Endothelial cell of umbilical vein (primary cell): ENCODE measurements at regions not wholly inside any gene's neighbourhood (a gene's known extent, or its start where the extent isn't known, plus 50 kb on each side); places are given as distances from the start of the nearest gene placed in this dataset.

Experiments used
- BruUV-seq: library from RNA; stranded (reverse); fragments of 400-500 nt; replicated peaks from 2 replicates; lab custom pipeline; 2021; lab: Mats Ljungman, UMichigan
- CTCF ChIA-PET: fragments of 300-600, 350-600 bp; sonication (Branson Sonifier 250); formaldehyde crosslinking; loops from one replicate; lab custom pipeline; 2021; ENCODE audit warnings: antibody characterized with exemption, inconsistent platforms; lab: Charles Lee
- POLR2A ChIA-PET: fragments of 300-600, 350-600 bp; sonication (Branson Sonifier 250); formaldehyde crosslinking; loops from one replicate; lab custom pipeline; 2021; ENCODE audit warnings: antibody characterized with exemption, inconsistent platforms; lab: Charles Lee
- DNase-seq: peaks from one replicate; pipeline ENCODE4 v3.0.0-alpha.2; 2011; ENCODE audit warnings: low read depth, low spot score
- FAIRE-seq: peaks from 2 replicates; lab custom pipeline; 2011; peaks lifted over from hg19 to GRCh38; lab: Jason Lieb, UNC
- H2AFZ ChIP-seq: 2 replicates; pipeline ENCODE4 v1.6.0; 2012; ENCODE audit warnings: low read depth, low read length, control low read depth, inconsistent platforms
- H3K27ac ChIP-seq: 2 replicates; pipeline ENCODE4 v1.5.1; 2011; ENCODE audit warnings: low read depth, mild to moderate bottlenecking, control low read depth, low read length, moderate library complexity; ENCODE audit not compliant: insufficient read depth
- H3K27me3 ChIP-seq, 2 experiments: 2 replicates each; pipeline versions ENCODE4 v1.6.0 to v1.6.1; 2011; ENCODE audit warnings: low read length in 2 of 2, mixed read lengths in 1 of 2; ENCODE audit not compliant: control insufficient read depth in 2 of 2, insufficient read depth in 2 of 2
- H3K36me3 ChIP-seq, 2 experiments: 2 replicates in 1 of 2; 3 replicates in 1 of 2; pipeline ENCODE4 v1.5.1; 2011; ENCODE audit warnings: low read length in 2 of 2, mild to moderate bottlenecking in 1 of 2, moderate library complexity in 1 of 2; ENCODE audit not compliant: control insufficient read depth in 2 of 2, insufficient read depth in 2 of 2; ENCODE audit errors: extremely low read depth in 1 of 2
- H3K4me1 ChIP-seq: 3 replicates; pipeline ENCODE4 v1.5.1; 2011; ENCODE audit warnings: mild to moderate bottlenecking, low read length; ENCODE audit not compliant: control insufficient read depth, insufficient read depth; ENCODE audit errors: extremely low read depth
- H3K4me2 ChIP-seq: 2 replicates; pipeline ENCODE4 v1.6.1; 2011; ENCODE audit warnings: low read length, control low read depth, mixed read lengths; ENCODE audit not compliant: insufficient read depth
- H3K4me3 ChIP-seq, 3 experiments: fragments of 200-600 bp in 1 of 3; sonication (generic), shearing (Covaris generic) in 1 of 3; replicated peaks in 1 of 3; 2 replicates each; pipeline ENCODE4 v1.5.1; 2011 to 2016; ENCODE audit warnings: control low read depth in 3 of 3, low read length in 3 of 3, mild to moderate bottlenecking in 2 of 3, inconsistent platforms in 1 of 3, low read depth in 1 of 3, moderate library complexity in 1 of 3; ENCODE audit not compliant: insufficient read depth in 1 of 3
- H3K79me2 ChIP-seq: 2 replicates; pipeline ENCODE4 v1.6.0; 2012; ENCODE audit warnings: low read length, inconsistent platforms; ENCODE audit not compliant: control insufficient read depth, insufficient read depth
- H3K9ac ChIP-seq: replicated peaks from 2 replicates; pipeline ENCODE3; 2011; ENCODE audit warnings: low read length, control low read depth; ENCODE audit not compliant: insufficient read depth; ENCODE audit errors: extremely low read depth
- H3K9me1 ChIP-seq: replicated peaks from 3 replicates; pipeline ENCODE4 v1.6.0; 2011; ENCODE audit warnings: mild to moderate bottlenecking, low read length; ENCODE audit not compliant: control insufficient read depth, insufficient read depth; ENCODE audit errors: extremely low read depth
- H3K9me3 ChIP-seq: replicated peaks from 2 replicates; pipeline ENCODE4 v1.5.1; 2012; ENCODE audit warnings: low read length, inconsistent platforms; ENCODE audit not compliant: control insufficient read depth, insufficient read depth
- H4K20me1 ChIP-seq: replicated peaks from 2 replicates; pipeline ENCODE3; 2011; ENCODE audit warnings: mild to moderate bottlenecking, low read length; ENCODE audit not compliant: control insufficient read depth, insufficient read depth; ENCODE audit errors: extremely low read depth
- EZH2 ChIP-seq: IDR thresholded peaks from 2 replicates; pipeline ENCODE4 v1.6.1; 2012; ENCODE audit warnings: borderline replicate concordance, low read depth, mild to moderate bottlenecking, moderate library complexity, low read length, inconsistent platforms; ENCODE audit not compliant: severe bottlenecking
- FOS ChIP-seq: IDR thresholded peaks from 2 replicates; pipeline ENCODE4 v1.6.1; 2011; ENCODE audit warnings: mild to moderate bottlenecking, low read length, moderate library complexity, borderline replicate concordance; ENCODE audit not compliant: insufficient read depth
- GATA2 ChIP-seq: IDR thresholded peaks from 2 replicates; pipeline ENCODE4 v1.7.0; 2011; ENCODE audit warnings: low read depth, mild to moderate bottlenecking, moderate library complexity, mixed read lengths, low read length; ENCODE audit not compliant: insufficient read length, insufficient read depth
- JUN ChIP-seq: IDR thresholded peaks from 2 replicates; pipeline ENCODE4 v1.6.1; 2011; ENCODE audit warnings: borderline replicate concordance, low read depth; ENCODE audit not compliant: insufficient read length, insufficient read depth
- MYC ChIP-seq: IDR thresholded peaks from one replicate; pipeline ENCODE4 v1.6.1; 2011; ENCODE audit warnings: mild to moderate bottlenecking, low read depth, low read length
- POLR2A ChIP-seq: IDR thresholded peaks from 2 replicates; pipeline ENCODE4 v1.6.1; 2012; ENCODE audit warnings: low read depth, mild to moderate bottlenecking, control low read depth, low read length
- POLR2AphosphoS5 ChIP-seq: IDR thresholded peaks from 2 replicates; pipeline ENCODE4 v1.6.1; 2012; ENCODE audit warnings: low read depth, mild to moderate bottlenecking, control low read depth, low read length, moderate library complexity; ENCODE audit not compliant: insufficient read depth
- dilution Hi-C: fragments of 300-500 bp; cut with MboI; formaldehyde crosslinking; loops from one replicate; pipeline ENCODE4 v1.15.0; 2019; ENCODE audit warnings: low sequenced_read_pairs; ENCODE audit not compliant: extremely low pct_ligation_motif_present
- intact Hi-C: fragments of 100-400 bp; cut with micrococcal nuclease; formaldehyde crosslinking; loops from one replicate; pipeline ENCODE4 v1.10.0; 2022
- TF ChIP-seq, protein P1 (sequence below): IDR thresholded peaks from 2 replicates; pipeline ENCODE4 v1.6.1; 2011; ENCODE audit not compliant: insufficient read depth, insufficient read length
- TF ChIP-seq, protein P2 (sequence below), 2 donors: IDR thresholded peaks; 1 replicate in 1 of 2; 2 replicates in 1 of 2; pipeline ENCODE4 v1.5.1; 2011; ENCODE audit warnings: low read length in 2 of 2, mild to moderate bottlenecking in 2 of 2, moderate library complexity in 2 of 2, control low read depth in 1 of 2, inconsistent platforms in 1 of 2, low read depth in 1 of 2; ENCODE audit not compliant: insufficient read depth in 1 of 2; ENCODE audit errors: extremely low read depth in 1 of 2

DNA sequence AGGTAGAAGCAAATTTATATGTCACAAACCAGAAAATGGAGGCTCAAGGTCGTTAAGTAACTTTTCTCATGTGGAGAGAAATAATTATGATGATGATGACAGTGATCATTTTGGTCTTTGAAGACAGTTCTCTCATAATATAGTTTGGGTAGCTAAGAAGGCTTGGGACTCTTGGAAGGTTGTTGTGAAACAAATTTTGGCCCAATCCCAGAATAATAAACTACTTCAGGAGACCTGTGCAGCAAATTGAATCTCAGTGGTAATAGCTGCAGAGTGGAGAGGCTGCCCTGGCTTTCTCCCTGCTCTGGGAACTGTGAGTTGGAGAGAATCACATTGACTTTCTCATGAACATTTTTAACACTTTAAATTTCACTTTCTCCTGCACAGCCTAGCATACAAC lies 217.2 kb upstream of the BOD1L1 start:
- Histone ChIP-seq H3K4me3 (no peak overlapping the region), H4K20me1 (no peaks in the 10 kb centered on the region), H3K27me3 (no peaks in the 10 kb centered on the region), H3K27ac (no peak overlapping the region), H3K9me3 (no peaks in the 10 kb centered on the region), H2AFZ (no peak overlapping the region), H3K4me1 (no peaks in the 10 kb centered on the region), H3K36me3 (no peaks in the 10 kb centered on the region), H3K9me1 (no peaks in the 10 kb centered on the region), H3K79me2 (no peaks in the 10 kb centered on the region), H3K9ac (no peak overlapping the region), H3K4me2 (no peak overlapping the region)
- CTCF ChIA-PET: no interaction called here
- POLR2A ChIA-PET: no interaction called here
- TF ChIP-seq, protein P1, sequence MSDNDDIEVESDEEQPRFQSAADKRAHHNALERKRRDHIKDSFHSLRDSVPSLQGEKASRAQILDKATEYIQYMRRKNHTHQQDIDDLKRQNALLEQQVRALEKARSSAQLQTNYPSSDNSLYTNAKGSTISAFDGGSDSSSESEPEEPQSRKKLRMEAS: no peak
- TF ChIP-seq FOS: no peak
- TF ChIP-seq, protein P2, sequence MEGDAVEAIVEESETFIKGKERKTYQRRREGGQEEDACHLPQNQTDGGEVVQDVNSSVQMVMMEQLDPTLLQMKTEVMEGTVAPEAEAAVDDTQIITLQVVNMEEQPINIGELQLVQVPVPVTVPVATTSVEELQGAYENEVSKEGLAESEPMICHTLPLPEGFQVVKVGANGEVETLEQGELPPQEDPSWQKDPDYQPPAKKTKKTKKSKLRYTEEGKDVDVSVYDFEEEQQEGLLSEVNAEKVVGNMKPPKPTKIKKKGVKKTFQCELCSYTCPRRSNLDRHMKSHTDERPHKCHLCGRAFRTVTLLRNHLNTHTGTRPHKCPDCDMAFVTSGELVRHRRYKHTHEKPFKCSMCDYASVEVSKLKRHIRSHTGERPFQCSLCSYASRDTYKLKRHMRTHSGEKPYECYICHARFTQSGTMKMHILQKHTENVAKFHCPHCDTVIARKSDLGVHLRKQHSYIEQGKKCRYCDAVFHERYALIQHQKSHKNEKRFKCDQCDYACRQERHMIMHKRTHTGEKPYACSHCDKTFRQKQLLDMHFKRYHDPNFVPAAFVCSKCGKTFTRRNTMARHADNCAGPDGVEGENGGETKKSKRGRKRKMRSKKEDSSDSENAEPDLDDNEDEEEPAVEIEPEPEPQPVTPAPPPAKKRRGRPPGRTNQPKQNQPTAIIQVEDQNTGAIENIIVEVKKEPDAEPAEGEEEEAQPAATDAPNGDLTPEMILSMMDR (IDR thresholded peaks at IDR 0.05; ENCODE audit: extremely low read depth in 1 of 2, insufficient read depth in 1 of 2, low read depth in 1 of 2, low read length in 2 of 2): no peak
- TF ChIP-seq EZH2: no peak
- TF ChIP-seq MYC: no peak
- no peak for TF ChIP-seq POLR2A
- TF ChIP-seq POLR2AphosphoS5: no peak
- TF ChIP-seq GATA2: no peak
- TF ChIP-seq JUN: no peak
- dilution Hi-C loops (no loop called here), intact Hi-C loops (no loop called here)
- DNase-seq: no peak
- BruUV-seq: no TSS peak
- FAIRE-seq: no peak
